ENCODE measurements at regions not wholly inside any gene's neighbourhood (a gene's known extent, or its start where the extent isn't known, plus 50 kb on each side); places are given as distances from the start of the nearest gene placed in this dataset.

- no peak for DNase-seq (ENCODE audit: low spot score)
Measured at GRCh38 chr2:8159966-8160603, 521.8 kb upstream of the ID2 start.

GRCh38 chr2:8160959-8161358, 520.9 kb upstream of the ID2 start:
- no peak for DNase-seq (ENCODE audit: low spot score)

- DNase-seq (ENCODE audit: low spot score): no peak
Measured at GRCh38 chr2:8162552-8162951, 519.3 kb upstream of the ID2 start.

- no peak for DNase-seq (ENCODE audit: low spot score)
Measured at GRCh38 chr2:8165550-8165949, 516.3 kb upstream of the ID2 start.

- DNase-seq (ENCODE audit: low spot score): no peak
Measured at GRCh38 chr2:8168022-8168717, 513.7 kb upstream of the ID2 start.

- DNase-seq (ENCODE audit: low spot score): no peak
Measured at GRCh38 chr2:8168876-8169424, 512.9 kb upstream of the ID2 start.

- no peak for DNase-seq (ENCODE audit: low spot score)
Measured at GRCh38 chr2:8169443-8169842, 512.4 kb upstream of the ID2 start.

GRCh38 chr2:8170552-8171327, 511.1 kb upstream of the ID2 start:
- DNase-seq (ENCODE audit: low spot score): no peak

- DNase-seq (ENCODE audit: low spot score): no peak
Measured at GRCh38 chr2:8171608-8172007, 510.2 kb upstream of the ID2 start.

- no peak for DNase-seq (ENCODE audit: low spot score)
Measured at GRCh38 chr2:8172661-8173060, 509.2 kb upstream of the ID2 start.

- no peak for DNase-seq (ENCODE audit: low spot score)
Measured at GRCh38 chr2:8174641-8175257, 507.1 kb upstream of the ID2 start.

GRCh38 chr2:8176887-8177286, 505.0 kb upstream of the ID2 start:
- DNase-seq (ENCODE audit: low spot score): no peak

GRCh38 chr2:8177566-8177965, 504.3 kb upstream of the ID2 start:
- DNase-seq (ENCODE audit: low spot score): no peak

GRCh38 chr2:8178911-8179310, 502.9 kb upstream of the ID2 start:
- DNase-seq (ENCODE audit: low spot score): no peak

- no peak for DNase-seq (ENCODE audit: low spot score)
Measured at GRCh38 chr2:8189316-8189715, 492.5 kb upstream of the ID2 start.

GRCh38 chr2:8190279-8190678, 491.6 kb upstream of the ID2 start:
- DNase-seq (ENCODE audit: low spot score): no peak

GRCh38 chr2:8191427-8191826, 490.4 kb upstream of the ID2 start:
- DNase-seq (ENCODE audit: low spot score): no peak

- DNase-seq (ENCODE audit: low spot score): no peak
Measured at GRCh38 chr2:8193146-8193545, 488.7 kb upstream of the ID2 start.

- DNase-seq (ENCODE audit: low spot score): no peak
Measured at GRCh38 chr2:8193686-8194615, 487.9 kb upstream of the ID2 start.

GRCh38 chr2:8195784-8196183, 486.1 kb upstream of the ID2 start:
- DNase-seq (ENCODE audit: low spot score): no peak

GRCh38 chr2:8196316-8196715, 485.5 kb upstream of the ID2 start:
- DNase-seq (ENCODE audit: low spot score): no peak

Measured in D341Med (cell line).